ENCODE measurements at regions not wholly inside any gene's neighbourhood (a gene's known extent, or its start where the extent isn't known, plus 50 kb on each side); places are given as distances from the start of the nearest gene placed in this dataset.

GRCh38 chr2:144598906-144599305 is 79.0 kb upstream of the ZEB2 start:
- no peak for DNase-seq (ENCODE audit: low read depth)
- H3K4me3 ChIP-seq (ENCODE audit: low read depth, low read length), result no peak overlapping the region
- TF ChIP-seq, protein P1, sequence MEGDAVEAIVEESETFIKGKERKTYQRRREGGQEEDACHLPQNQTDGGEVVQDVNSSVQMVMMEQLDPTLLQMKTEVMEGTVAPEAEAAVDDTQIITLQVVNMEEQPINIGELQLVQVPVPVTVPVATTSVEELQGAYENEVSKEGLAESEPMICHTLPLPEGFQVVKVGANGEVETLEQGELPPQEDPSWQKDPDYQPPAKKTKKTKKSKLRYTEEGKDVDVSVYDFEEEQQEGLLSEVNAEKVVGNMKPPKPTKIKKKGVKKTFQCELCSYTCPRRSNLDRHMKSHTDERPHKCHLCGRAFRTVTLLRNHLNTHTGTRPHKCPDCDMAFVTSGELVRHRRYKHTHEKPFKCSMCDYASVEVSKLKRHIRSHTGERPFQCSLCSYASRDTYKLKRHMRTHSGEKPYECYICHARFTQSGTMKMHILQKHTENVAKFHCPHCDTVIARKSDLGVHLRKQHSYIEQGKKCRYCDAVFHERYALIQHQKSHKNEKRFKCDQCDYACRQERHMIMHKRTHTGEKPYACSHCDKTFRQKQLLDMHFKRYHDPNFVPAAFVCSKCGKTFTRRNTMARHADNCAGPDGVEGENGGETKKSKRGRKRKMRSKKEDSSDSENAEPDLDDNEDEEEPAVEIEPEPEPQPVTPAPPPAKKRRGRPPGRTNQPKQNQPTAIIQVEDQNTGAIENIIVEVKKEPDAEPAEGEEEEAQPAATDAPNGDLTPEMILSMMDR (conservative IDR thresholded peaks at IDR 0.05; ENCODE audit: low read depth, low read length), result no peak

GRCh38 chr2:144597894-144598593 is 78.1 kb upstream of the ZEB2 start:
- TF ChIP-seq, protein P1 (conservative IDR thresholded peaks at IDR 0.05; ENCODE audit: low read depth, low read length), result no peak
- H3K4me3 ChIP-seq (ENCODE audit: low read depth, low read length), result no peak overlapping the region
- no peak for DNase-seq (ENCODE audit: low read depth)

DNA sequence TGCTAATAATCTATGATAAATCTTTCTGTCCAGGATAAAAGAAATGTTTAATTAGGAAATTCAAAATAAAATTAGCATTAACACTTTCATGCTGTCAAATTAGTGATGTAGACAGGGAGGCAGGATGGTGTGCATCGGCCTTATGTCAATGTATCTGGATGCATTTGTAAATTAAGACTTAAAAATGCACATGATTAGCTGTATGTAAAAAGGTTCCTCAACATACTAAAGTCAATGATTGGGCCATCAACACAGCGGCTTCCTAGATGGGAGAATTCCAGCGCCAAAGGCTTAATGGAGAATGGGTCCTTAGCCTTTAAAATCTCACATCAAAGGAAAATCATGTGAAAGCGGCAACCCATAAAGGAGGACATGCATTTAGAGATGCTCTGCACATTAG is 77.5 kb upstream of the ZEB2 start:
- TF ChIP-seq, protein P1 (conservative IDR thresholded peaks at IDR 0.05; ENCODE audit: low read depth, low read length), result no peak
- no peak for DNase-seq (ENCODE audit: low read depth)
- no peak overlapping the region for H3K4me3 ChIP-seq (ENCODE audit: low read depth, low read length)

DNA sequence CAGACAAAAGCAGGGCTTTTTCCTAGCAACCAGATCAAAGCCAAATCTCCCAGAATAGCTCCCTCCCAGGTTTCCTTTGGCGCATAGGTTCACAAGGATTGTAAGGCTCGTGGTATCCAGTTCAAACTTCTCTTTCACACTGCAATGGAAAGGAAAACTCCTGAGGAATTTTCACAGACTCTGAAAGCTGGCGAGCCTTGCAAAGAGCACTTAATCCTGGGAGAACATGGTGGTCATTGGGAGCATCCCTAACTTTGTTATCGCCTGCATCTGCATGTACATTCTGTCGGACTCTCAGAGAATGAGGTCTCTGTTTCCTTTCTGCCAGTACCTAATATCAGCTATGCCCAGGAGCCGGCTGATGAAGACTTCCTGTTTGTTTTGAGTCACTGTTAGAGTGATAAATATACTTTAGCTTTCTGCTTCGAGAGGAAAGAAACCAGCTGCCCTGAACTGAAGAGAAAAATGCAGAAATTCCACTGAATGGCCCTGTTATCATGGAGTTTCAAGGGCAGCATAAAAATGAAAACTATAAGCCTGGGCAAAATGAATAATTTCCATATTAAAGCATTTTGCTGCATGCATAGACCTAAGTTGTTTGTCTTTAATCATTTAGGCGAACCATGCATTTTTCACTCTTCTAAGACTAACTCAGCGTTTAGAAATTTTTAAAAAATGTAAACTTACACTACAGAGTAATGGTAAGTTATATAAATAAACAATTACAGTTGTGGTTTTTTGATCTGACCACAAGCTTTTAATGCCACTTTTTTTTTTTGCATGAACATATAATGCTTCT is 76.4 kb upstream of the ZEB2 start:
- DNase-seq (ENCODE audit: low read depth), result no peak
- H3K4me3 ChIP-seq (ENCODE audit: low read depth, low read length), result no peak overlapping the region
- TF ChIP-seq, protein P1 (conservative IDR thresholded peaks at IDR 0.05; ENCODE audit: low read depth, low read length), result no peak

- no peak for DNase-seq (ENCODE audit: low read depth)
- no peak overlapping the region for H3K4me3 ChIP-seq (ENCODE audit: low read depth, low read length)
- TF ChIP-seq, protein P1 (conservative IDR thresholded peaks at IDR 0.05; ENCODE audit: low read depth, low read length), result no peak
These were observed 75.8 kb upstream of the ZEB2 start for GRCh38 chr2:144595686-144596072.

DNA sequence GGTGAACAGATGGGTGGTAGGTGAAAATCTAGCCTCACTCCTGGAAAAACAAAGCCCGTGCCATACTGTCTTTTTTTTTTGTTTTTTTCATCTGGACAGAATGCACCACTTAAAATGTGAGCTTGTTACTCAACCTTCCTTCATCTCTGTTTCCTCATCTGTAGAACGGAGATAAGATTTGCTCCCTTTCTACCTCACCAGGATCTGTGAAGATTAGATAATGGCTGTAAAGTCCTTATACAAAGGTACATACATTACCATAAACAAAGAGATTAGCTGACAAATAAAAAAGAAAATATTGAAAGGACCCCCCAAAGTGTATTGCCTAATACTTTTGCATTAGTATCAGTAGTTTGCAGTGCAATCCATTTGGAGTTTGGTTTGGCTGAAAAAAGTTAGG is 75.4 kb upstream of the ZEB2 start:
- TF ChIP-seq, protein P1 (conservative IDR thresholded peaks at IDR 0.05; ENCODE audit: low read depth, low read length), result no peak
- H3K4me3 ChIP-seq (ENCODE audit: low read depth, low read length), result no peak overlapping the region
- DNase-seq (ENCODE audit: low read depth), result no peak
